ENCODE measurements at regions not wholly inside any gene's neighbourhood (a gene's known extent, or its start where the extent isn't known, plus 50 kb on each side); places are given as distances from the start of the nearest gene placed in this dataset.

- no peak for DNase-seq
- H3K36me3 ChIP-seq (ENCODE audit: low read depth, missing control alignments) = no peaks in the 10 kb centered on the region
- no peaks in the 10 kb centered on the region for H3K27me3 ChIP-seq
- H3K27ac ChIP-seq = no peak overlapping the region
- no peaks in the 10 kb centered on the region for H3K4me1 ChIP-seq
- no peak overlapping the region for H3K4me3 ChIP-seq
- intact Hi-C loops (cut with DNase I; ENCODE audit: low total_unique reads) = no loop called here
- WGBS, 2 donors = 71 to 85% methylated on average over 1 of the region's 1 CpG
- H3K9me3 ChIP-seq = no peaks in the 10 kb centered on the region
- TF ChIP-seq CTCF (IDR thresholded peaks at IDR 0.05) (no peak), POLR2A (IDR thresholded peaks at IDR 0.05) (no peak)
These were observed 312.1 kb upstream of the TUSC1 start for GRCh38 chr9:25990376-25990775.

GRCh38 chr9:25975667-25976066 lies 297.4 kb upstream of the TUSC1 start:
- no peak overlapping the region for H3K27ac ChIP-seq
- no peaks in the 10 kb centered on the region for H3K4me1 ChIP-seq
- no peaks in the 10 kb centered on the region for H3K27me3 ChIP-seq
- DNase-seq = no peak
- no peaks in the 10 kb centered on the region for H3K9me3 ChIP-seq
- no peaks in the 10 kb centered on the region for H3K36me3 ChIP-seq (ENCODE audit: low read depth, missing control alignments)
- 75 to 80% methylated on average over 1 of the region's 1 CpG for WGBS, 2 donors
- intact Hi-C loops (cut with DNase I; ENCODE audit: low total_unique reads) = no loop called here
- H3K4me3 ChIP-seq = no peak overlapping the region
- TF ChIP-seq CTCF (IDR thresholded peaks at IDR 0.05) = no peak
- TF ChIP-seq POLR2A (IDR thresholded peaks at IDR 0.05) = no peak

- Histone ChIP-seq H3K27ac (no peak overlapping the region), H3K36me3 (ENCODE audit: low read depth, missing control alignments) (no peaks in the 10 kb centered on the region), H3K27me3 (no peaks in the 10 kb centered on the region), H3K9me3 (no peaks in the 10 kb centered on the region), H3K4me3 (no peak overlapping the region), H3K4me1 (no peaks in the 10 kb centered on the region)
- WGBS, 2 donors = 48 to 52% methylated on average over 3 of the region's 3 CpGs
- intact Hi-C loops (cut with DNase I; ENCODE audit: low total_unique reads) = no loop called here
- peak; percentile 75 for DNase-seq
- no peak for TF ChIP-seq POLR2A (IDR thresholded peaks at IDR 0.05)
- TF ChIP-seq CTCF (IDR thresholded peaks at IDR 0.05) = peak in 2 of 3 experiments; percentile 50 to 55
These were observed 286.0 kb upstream of the TUSC1 start for GRCh38 chr9:25964239-25964638.

GRCh38 chr9:25960178-25960577 lies 281.9 kb upstream of the TUSC1 start:
- Histone ChIP-seq H3K36me3 (ENCODE audit: low read depth, missing control alignments) (no peaks in the 10 kb centered on the region), H3K4me1 (no peaks in the 10 kb centered on the region), H3K4me3 (no peak overlapping the region), H3K27me3 (no peaks in the 10 kb centered on the region), H3K27ac (no peak overlapping the region), H3K9me3 (no peaks in the 10 kb centered on the region)
- intact Hi-C loops (cut with DNase I; ENCODE audit: low total_unique reads) = no loop called here
- TF ChIP-seq CTCF (IDR thresholded peaks at IDR 0.05) (no peak), POLR2A (IDR thresholded peaks at IDR 0.05) (no peak)
- WGBS, 2 donors = 64 to 73% methylated on average over 3 of the region's 3 CpGs
- no peak for DNase-seq

- Histone ChIP-seq H3K27ac (no peak overlapping the region), H3K9me3 (no peaks in the 10 kb centered on the region), H3K27me3 (no peaks in the 10 kb centered on the region), H3K4me3 (no peak overlapping the region), H3K36me3 (ENCODE audit: low read depth, missing control alignments) (no peaks in the 10 kb centered on the region), H3K4me1 (no peaks in the 10 kb centered on the region)
- TF ChIP-seq POLR2A (IDR thresholded peaks at IDR 0.05) (no peak), CTCF (IDR thresholded peaks at IDR 0.05) (no peak)
- intact Hi-C loops (cut with DNase I; ENCODE audit: low total_unique reads) = no loop called here
- no peak for DNase-seq
These were observed 276.0 kb upstream of the TUSC1 start for GRCh38 chr9:25954209-25954608.

Measured in testis (tissue), 2 donors.